GM18520 (cell line): ENCODE measurements at regions not wholly inside any gene's neighbourhood (a gene's known extent, or its start where the extent isn't known, plus 50 kb on each side); places are given as distances from the start of the nearest gene placed in this dataset.
"Not testable (repeated sequence)": the region's sequence is repeated elsewhere in the genome, so short reads cannot be mapped to it uniquely, and the experiment has no call there.

ENCODE experiments used
- ATAC-seq: cut with Tn5 transposase; IDR thresholded peaks from one replicate; pipeline ENCODE4 v1.9.1; 2021; ENCODE audit not compliant: unreplicated experiment

DNA sequence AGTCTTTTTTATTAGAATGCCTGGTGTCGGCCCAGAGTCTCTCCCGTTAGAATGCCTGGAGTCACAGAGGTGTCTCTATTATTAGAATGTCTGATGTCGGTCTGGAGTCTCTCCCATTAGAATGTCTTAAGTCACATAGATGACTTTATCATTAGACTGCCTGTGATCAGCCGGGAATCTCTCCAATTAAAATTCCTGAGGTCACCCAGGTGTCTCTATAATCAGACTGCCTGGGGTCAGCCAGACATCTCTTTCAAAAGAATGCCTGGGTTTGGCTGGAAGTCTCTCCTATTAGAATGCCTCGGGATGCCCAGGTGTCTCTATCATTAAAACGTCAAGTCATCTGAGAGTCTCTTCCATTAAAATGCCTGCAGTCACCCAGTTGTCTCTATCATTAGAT, 1493.9 kb downstream of the UQCRFS1 start:
- ATAC-seq = no peak

DNA sequence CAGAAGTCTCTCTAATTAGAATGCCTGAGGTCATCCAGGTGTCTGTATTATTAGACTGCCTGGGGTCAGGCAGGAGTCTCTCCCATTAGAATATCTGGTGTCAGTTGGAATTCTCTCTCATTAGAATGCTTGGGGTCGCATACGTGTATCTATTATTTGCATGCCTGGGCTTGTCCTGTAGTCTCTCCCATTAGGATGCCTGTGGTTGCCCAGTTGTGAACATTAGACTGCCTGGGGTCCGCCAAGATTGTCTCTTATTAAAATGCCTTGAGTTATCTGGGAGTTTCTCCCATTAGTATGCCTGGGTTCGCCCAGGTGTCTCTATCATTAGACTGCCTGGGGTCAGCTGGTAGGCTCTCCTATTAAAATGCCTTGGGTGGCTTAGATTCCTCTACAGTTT, 1494.7 kb downstream of the UQCRFS1 start:
- ATAC-seq = no peak

DNA sequence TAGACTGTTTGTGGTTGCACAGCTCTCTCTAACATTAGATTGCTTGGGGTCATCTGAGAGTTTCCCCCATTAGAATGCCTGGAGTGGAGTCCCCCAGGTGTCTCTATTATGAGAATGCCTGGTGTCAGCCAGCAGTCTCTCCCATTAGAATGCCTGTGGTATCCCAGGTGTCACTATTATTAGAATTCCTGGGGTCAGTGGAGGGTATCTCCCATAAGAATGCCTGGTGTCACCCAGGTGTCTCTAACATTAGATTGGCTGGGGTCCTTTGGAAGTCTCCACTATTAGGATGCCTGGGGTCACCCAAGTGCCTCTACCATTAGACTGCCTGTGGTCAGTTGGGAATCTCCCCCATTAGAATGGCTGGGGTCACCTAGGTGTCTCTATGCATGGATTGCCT, 1495.1 kb downstream of the UQCRFS1 start:
- ATAC-seq = no peak

DNA sequence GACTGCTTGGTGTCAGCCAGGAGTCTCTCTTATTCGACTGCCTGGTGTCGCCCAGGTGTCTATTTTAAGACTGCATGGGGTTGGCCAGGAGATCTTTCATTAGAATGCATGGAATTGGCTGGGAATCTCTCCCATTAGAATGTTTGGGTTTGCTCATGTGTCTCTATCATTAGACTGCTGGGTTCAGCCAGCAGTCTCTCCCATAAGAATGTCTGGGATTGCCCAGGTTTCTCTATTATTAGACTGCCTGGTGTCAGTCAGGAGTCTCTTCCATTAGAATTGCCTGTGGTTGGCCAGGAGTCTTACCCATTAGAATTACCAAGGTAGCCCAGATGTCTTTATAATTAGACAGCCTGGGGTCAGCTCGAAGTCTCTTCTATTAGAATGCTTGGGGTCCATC, 1496.0 kb downstream of the UQCRFS1 start:
- ATAC-seq = no peak

DNA sequence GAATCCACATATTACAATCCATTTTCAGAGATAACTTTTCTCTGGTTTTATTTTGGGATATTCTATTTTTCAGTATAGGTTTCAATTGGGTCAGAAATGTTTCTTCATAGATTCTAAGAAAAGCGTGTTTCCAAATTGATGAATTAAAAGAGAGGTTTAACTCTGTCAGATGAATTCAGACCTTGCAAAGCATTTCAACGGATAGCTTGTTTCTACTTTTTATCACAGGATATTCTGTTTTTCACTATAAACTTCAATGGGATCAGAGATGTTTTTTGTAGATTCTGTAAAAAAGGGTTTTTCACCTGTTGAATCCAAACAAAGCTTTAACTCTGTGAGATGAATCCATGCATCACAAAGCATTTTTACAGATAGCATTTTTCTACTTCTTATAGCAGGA, 1498.1 kb downstream of the UQCRFS1 start:
- ATAC-seq = no peak

DNA sequence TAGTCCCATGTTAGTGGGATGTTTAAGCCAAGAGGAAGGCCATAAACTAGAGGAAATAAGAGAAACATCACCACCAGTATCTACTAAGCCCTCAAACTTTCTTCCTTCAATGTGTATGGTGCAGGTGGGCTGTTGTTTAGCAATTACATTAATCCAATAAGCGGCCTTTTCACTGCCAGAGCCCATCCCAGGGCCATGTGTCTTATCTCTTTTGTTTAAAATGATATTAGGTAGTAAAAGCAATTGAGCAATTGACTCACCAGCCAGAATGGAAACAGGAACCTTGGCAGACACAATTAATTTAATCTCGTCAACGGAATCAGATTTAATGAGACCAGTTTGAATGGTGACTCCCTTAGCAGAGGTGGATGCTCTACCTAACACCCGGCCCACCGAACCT, 1503.5 kb downstream of the UQCRFS1 start:
- no peak for ATAC-seq

DNA sequence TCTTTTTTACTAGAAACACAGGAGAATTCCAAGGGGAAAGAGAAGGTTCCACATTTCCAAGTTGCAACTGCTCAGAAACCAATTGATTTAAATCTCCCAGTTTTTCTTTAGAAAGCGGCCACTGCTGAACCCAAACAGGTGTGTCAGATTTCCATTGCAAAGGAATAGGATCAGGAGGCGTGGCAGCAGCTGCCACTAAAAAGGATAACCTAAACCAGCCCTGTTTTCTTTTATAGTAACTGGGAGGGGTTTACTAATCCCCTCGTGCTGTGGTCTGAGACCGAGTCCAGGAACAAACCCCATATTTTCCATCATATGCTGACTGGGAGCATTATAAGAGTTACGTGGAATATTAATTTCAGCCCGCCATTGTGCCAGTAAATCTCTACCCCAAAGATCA, 1504.0 kb downstream of the UQCRFS1 start:
- ATAC-seq = not testable (repeated sequence)

DNA sequence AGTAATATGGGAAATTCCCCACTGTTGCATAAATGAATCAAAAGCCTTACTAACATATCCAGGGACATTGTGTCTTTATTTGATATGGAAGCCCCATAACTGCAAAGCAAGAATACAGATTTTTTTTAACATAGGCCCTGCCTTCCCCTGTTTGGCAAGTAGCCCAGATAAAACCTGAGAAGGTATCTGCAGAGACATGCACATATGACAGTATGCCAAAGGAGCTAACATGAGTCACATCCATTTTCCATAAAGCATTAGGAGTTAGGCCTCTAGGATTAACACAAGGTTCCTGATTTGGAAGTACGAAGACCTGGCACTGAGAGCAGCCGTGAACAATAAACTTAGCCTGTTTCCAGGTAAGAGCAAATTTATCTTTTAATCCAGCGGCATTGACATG, 1505.9 kb downstream of the UQCRFS1 start:
- ATAC-seq = not testable (repeated sequence)

DNA sequence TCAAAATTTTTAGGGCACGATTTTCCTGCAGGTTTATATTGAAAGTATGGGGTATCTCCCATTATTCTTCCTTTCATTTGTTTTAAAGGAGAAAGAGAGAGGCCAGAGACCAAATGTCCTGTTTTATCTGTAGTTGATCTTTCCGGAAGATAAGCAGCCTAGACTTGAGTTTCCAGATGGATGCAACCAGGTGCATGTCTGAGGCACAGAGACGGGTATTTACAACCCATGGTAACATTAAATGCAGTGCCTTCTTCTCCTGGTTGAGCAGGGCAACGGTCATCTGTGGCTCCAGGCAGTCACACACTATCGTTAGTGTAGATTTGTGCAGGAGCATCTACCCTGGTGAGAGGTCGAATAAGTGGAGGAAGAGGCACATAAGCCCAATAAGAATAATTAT, 1507.1 kb downstream of the UQCRFS1 start:
- ATAC-seq = no peak

DNA sequence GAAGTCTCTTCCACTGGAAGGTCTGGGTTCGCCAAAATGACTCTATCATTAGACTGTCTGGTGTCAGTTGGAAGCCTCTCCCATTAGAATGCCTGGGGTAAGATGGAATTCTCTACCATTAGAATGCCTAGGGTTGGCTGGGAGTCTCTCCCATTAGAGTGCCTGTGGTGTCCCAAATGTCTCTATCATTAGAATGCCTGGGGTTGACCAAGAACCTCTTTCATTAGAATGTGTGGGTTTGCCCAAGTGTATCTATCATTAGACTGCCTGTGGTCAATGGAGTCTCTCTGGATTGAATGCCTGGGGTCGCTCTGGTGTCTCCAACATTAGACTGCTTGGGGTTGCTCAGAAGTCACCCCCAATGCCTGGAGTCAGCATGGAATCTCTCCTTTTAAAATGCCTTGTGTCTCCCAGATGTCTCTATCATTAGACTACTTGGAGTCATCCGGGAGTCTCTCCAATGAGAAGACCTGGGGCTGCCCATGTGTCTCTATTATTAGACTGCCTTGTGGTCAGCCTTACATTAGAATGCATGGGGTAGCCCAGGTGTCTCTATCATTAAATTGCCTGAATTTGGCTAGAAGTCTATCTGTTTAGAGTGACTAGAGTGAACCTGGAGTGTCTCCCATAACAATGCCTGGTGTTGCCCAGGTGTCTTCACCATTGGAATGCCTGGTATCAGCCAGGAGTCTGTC, 1518.4 kb downstream of the UQCRFS1 start:
- no peak for ATAC-seq

DNA sequence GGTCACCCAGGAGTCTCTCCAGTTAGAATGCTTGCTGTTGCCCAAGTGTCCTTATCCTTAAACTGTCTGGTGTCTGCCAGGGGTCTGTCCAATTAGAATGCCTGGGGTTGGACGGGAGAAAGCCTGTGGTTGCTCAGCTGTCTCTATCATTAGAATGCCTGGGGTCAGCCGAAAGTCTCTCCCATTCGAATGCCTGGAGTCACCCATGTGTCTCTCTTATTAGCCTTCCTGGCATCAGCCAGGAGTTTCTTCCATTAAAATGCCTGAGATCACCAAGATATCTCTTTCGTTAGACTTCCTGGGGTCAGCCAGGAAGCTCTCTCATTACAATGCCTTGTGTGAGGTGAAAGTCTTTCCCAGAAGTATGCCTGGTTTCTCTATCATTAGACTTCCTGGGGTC, 1521.0 kb downstream of the UQCRFS1 start:
- no peak for ATAC-seq

DNA sequence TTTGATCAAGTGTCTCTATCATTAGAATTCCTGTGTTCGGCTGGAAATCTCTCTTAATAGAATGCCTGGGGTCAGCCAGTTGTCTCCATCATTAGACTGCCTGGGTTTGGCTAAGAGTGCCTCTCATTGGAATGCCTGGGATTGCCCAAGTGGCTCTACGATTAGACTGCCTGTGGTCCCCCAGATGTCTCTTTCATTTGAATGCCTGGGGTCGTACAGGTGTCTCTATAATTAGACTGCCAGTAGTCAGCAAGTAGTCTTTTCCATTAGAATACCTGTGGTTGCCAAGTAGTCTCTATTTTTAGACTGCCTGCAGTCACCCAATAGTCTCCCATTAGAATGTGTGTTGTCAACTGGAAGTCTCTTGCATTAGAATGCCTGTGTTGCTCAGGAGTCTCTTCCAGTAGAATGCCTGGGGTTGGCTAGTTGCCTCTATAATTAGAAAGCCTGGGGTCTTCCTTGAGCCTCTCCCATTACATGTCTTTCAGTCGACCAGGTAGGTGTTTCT, 1523.2 kb downstream of the UQCRFS1 start:
- no peak for ATAC-seq

DNA sequence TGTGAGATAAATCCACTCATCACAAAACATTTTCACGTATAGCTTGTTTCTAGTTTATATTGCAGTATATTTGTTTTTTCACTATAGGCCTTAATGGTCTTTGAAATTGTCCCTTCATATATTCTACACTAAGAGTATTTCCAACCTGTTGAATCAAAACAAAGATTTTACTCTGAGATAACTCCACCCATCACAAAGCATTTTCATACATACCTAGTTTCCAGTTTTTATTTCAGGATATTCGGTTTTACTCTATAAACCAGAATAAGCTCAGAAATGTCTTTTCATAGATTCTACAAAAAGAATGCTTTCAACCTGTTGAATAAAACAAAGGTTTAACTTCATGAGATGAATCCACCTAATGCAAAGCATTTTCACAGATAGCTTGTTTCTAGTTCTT, 1528.7 kb downstream of the UQCRFS1 start:
- ATAC-seq = no peak

DNA sequence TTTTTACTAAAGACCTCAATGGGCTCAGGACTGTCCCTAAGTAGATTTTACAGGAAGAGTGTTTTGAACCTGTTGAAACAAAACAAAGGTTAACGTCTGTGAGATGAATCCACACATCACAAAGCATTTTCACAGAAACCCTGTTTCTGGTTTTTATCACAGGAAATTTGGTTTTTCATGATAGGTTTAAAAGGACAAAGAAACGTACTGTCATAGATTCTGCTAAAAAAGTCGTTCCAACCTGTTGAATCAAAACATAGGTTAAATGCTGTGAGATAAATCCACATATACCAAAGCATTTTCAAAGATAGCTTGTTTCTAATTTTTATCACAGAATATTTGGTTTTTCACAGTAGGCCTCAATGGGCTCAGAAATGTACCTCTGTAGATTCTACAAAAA, 1531.0 kb downstream of the UQCRFS1 start:
- no peak for ATAC-seq

DNA sequence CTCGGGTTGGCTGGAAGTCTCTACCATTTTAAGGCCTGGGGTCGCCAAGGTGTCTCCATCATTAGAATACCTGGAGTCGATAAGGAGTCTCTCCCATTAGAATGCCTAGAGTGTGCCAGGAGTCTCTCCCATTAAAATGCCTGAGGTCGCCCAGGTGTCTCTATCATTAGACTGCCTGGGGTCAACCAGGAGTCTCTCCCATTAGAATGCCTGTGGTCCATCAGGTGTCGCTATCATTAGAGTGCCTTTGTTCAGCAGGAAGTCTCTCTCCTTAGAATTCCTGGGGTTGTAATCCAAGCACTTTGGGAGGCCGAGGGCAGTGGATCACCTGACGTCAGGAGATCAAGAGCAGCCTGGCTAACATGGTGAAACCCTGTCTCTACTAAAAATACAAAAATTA, 1533.0 kb downstream of the UQCRFS1 start:
- ATAC-seq = no peak

DNA sequence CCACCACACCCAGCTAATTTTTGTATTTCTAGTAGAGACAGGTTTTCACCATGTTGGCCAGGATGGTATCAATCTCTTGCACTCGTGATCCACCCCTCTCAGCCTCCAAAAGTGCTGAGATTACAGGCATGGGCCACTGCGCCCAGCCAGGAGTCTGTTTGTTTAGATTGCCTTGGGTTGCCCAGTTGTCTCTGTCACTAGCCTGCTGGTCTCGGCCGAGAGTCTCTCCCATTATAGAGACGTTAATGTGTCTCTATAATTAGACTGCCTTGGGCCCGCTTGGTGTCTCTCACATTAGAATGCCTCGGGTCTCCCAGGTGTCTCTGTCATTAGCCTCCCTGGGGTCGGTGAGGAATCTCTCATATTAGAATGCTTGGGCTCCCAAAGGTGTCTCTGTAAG, 1533.6 kb downstream of the UQCRFS1 start:
- no peak for ATAC-seq

DNA sequence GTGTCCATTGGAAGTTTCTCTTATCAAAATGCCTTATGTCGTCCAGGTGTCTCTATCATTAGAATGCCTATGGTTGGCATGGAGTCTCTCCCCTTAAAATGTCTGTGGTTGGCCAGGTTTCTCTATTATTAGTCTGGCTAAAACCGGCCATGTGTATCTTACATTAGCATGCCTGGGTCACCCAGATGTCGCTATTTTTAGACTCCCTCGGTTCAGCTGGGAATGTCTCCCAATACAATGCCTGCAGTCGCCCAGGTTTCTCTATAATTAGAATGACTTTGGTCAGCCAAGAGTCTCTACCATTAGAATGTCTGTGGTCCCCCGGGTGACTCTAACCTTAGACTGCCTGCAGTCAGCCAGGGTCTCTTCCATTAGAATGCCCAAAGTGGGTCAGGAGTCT, 1536.1 kb downstream of the UQCRFS1 start:
- ATAC-seq = no peak

DNA sequence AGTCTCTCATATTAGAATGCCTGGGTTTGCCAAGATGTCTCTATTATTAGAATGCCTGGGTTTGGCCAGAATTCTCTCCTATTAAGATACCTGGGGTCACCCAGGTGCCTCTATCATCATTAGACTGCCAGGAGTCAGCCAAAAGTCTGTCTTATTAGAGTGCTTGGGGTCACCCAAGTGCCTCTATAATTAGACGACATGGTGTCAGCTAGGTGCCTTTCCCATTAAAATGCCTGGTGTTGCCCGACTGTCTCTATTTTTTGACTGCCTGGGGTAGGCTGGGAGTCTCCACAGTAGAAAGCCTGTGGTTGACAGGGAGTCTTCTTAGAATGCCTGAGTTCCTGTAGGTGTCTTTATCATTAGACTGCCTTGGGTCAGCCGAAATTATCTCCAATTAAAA, 1536.6 kb downstream of the UQCRFS1 start:
- ATAC-seq = no peak

DNA sequence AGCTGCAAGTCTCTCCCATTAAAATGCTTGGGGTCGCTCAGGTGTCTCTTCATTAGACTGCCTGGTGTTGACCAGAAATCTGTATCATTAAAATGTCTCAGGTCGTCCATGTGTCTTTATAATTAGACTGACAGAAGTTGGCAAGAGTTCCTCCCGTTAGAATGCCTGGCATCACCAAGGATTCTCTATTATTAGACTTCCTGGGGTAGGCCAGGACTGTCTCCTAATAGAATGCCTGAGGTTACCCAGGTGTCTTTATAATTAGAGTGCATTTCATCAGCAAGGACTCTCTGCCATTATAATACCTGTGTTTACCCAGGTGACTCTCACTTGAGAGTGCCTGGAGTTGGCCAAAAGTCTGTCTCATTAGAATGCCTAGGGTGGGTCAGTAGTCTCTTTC, 1537.2 kb downstream of the UQCRFS1 start:
- no peak for ATAC-seq

DNA sequence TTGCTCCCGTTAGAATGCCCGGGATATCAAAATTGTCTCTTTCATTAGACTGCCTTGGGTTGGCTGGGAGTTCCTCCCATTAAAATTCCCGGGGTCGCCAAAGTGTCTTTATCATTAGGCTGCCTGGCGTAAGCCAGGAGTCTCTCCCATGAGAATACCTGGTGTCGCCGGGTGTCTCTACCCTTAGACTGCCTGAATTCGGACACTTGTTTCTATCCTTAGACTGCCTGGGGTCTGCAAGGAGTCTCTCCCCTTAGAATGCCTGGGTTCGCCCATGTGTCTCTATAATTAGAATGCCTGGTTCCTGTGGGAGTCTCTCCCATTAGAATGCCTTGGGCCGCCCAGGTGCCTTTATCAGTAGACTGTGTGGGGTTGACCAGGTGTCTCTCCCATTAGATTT, 1538.2 kb downstream of the UQCRFS1 start:
- ATAC-seq = no peak

DNA sequence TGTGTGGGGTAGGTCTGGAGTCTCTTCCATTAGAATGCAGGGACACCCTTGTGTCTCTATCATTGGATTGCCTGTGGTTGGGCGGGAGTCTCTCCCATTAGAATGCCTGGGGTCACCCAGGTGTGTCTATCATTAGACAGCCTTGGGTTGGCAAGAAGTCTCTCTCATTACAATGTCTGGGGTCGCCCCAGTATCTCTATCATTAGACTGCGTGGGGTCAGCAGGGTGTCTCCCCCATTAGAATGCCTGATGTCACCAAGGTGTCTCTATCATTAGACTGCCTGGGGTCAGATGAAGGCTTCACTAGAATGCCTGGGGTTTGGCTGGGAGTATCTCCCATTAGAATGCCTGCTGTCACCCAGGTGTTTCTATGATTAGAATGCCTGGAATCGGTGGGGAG, 1539.0 kb downstream of the UQCRFS1 start:
- ATAC-seq = no peak

DNA sequence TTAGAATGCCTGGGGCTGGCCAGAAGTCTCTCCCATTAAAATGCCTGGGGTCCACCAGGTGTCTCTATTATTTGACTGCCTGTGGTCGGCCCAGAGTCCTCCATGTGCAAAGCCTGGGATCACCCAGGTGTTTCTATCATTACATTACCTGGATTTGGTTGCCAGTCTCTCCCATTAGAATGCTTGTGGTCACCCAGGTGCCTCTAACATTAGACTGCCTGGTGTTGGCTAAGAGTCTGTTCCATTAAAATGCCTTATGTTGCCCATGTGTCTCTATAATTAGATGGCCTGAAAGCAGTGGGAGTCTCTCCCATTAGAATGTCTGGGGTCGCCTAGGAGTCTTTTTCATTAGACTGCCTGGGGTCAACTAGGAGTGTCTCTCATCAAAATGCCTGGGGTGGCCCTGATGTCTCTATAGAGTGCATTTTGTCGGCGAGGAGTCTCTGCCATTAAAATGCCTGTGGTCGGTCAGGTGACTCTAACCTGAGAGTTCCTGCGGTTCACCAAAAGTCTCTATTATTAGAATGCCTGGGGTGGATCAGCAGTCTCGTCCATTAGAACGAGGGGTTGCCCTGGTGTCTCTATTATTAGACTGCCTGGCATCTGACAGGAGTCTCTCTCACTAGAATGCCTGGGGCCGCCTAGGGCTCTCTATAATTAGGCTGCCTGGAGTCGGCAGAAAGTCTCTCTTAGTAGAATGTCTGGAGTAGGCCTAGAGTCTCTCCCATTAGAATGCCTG, 1540.5 kb downstream of the UQCRFS1 start:
- ATAC-seq = no peak

DNA sequence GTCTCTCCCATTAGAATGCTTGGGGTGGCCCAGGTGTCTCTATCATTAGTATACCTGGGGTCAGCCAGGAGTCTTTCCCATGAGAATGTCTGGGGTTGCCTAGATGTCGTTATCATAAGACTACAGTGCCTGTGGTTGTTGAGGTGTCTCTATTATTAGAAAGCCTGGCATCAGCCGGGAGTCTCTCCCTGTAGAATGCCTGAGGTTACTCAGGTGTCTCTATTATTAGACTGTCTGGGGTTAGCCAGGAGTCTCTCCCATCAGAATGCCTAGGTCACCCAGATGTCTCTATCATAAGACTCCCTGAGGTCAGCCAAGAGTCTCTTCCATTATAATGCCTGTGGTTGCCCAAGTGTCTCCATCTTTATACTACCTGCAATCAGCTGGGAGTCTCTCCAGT, 1541.1 kb downstream of the UQCRFS1 start:
- ATAC-seq = no peak
